Rectal smooth muscle tissue (tissue), 1 donor: ENCODE measurements at regions not wholly inside any gene's neighbourhood (a gene's known extent, or its start where the extent isn't known, plus 50 kb on each side); places are given as distances from the start of the nearest gene placed in this dataset.

Experiments used
- H3K27ac ChIP-seq: one replicate; pipeline ENCODE4 v1.7.0; 2013; ENCODE audit warnings: low read depth, low read length, inconsistent platforms
- H3K27me3 ChIP-seq: one replicate; pipeline ENCODE4 v1.7.0; 2013; ENCODE audit warnings: low read length; ENCODE audit not compliant: control insufficient read depth, insufficient read depth
- H3K36me3 ChIP-seq: one replicate; pipeline ENCODE4 v1.7.0; 2013; ENCODE audit warnings: low read length; ENCODE audit not compliant: control insufficient read depth, insufficient read depth
- H3K4me1 ChIP-seq: one replicate; pipeline ENCODE4 v1.7.0; 2013; ENCODE audit warnings: low read length; ENCODE audit not compliant: control insufficient read depth, insufficient read depth
- H3K4me3 ChIP-seq: one replicate; pipeline ENCODE4 v1.7.0; 2013; ENCODE audit warnings: low read length
- H3K9ac ChIP-seq: one replicate; pipeline ENCODE4 v1.7.0; 2013; ENCODE audit warnings: low read length

DNA sequence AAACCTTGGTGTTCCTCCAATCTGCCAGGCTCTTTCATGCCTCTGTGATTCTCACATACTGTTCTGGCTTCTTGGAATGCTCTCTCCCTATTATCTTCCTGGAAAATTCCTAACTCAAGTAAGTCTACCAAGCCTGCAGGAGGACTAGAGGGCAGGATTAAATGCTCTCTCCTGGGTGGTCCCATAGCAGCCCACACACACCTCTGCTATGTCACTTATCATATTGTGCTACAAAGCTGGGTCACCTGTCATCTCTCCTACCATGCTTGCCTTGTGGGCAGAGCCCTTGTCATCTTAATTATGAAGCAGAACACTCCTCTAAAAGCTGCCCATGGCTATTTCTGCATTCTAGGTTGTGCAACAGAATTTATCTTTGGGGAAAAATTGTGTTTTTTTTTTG is 344.5 kb upstream of the NOCT start:
- H3K4me3 ChIP-seq, result no peak overlapping the region
- H3K4me1 ChIP-seq, result no peaks in the 10 kb centered on the region
- H3K27me3 ChIP-seq, result no peaks in the 10 kb centered on the region
- no peaks in the 10 kb centered on the region for H3K36me3 ChIP-seq
- H3K27ac ChIP-seq, result no peak overlapping the region
- no peak overlapping the region for H3K9ac ChIP-seq

DNA sequence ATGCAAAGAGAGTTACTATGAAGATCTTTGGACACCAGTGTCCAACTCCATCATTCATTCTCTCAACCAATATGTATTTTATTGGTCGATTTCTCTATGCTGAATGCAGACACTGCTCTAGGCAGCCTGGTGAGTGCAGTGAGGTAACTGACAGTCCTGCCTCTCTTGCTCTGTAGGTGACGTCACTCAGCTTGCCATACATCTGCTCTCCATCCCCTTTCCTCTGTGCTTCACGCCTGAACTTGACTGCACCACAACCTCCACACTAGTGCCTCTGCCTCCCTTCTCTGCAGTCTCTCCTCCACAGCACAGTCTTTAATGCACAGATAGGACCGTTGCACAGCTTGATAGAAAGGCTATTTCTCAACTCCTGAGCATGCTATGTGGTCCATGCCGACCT is 344.9 kb upstream of the NOCT start:
- Histone ChIP-seq H3K27ac (no peak overlapping the region), H3K9ac (no peak overlapping the region), H3K27me3 (no peaks in the 10 kb centered on the region), H3K4me1 (no peaks in the 10 kb centered on the region), H3K4me3 (no peak overlapping the region), H3K36me3 (no peaks in the 10 kb centered on the region)

DNA sequence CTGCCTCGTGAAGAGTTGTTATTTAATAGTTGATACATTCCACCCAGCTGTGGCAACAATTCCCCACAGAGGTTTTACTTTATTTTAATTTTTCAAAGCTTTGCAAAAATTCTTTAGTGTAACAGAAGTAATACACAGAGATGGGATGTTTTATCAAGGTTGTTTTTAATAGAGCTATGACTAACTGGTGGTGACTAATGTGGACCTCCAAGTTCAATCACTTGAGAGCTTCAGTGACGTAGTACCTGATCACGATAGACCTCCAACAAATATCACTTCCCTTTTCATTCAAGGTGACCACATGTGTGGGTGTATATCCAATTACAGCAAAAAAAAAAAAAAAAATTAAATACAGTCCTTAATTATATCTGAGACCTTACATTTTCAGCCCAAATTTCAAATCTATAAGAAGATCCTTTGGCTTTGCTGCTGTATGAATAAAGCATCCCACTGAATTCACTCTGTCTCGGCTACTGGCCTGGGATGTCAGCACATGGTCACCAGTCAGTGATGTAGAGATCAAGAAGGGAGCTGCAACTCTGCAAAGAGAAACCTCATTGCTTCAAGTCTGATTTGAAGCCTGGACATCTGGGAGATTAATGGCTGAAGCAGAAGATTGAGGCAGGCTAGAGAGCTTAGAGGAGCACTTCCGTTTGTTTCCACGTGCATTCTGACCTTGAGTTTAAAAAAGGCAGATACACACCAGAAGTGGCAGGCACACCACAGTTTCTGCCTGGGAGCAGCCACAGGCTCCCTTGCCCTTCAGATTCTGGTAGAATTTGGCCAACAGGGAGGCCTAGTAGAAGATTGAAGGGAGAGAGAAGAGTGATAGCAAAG is 345.9 kb upstream of the NOCT start:
- Histone ChIP-seq H3K4me1 (no peaks in the 10 kb centered on the region), H3K27me3 (no peaks in the 10 kb centered on the region), H3K27ac (no peak overlapping the region), H3K9ac (no peak overlapping the region), H3K36me3 (no peaks in the 10 kb centered on the region), H3K4me3 (no peak overlapping the region)

DNA sequence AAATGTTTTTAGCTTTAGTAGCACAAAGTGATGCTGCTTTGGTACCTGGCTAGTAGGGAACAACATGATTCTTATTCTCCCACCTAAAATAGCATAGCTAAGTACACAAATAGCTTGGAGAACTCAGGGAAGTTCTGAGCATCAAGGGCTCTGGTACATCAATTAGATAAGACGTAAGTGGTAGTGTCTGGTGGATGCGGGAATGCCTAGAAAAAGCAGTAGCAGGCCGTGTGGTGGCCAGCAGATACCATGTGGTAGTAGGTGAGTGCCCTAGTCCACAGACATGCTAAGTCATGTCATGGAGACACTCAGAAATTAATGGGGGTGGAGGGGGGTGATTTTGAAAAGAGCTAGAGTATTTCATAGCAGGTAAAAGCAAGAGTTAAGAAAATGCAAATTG is 347.3 kb upstream of the NOCT start:
- no peak overlapping the region for H3K27ac ChIP-seq
- H3K4me1 ChIP-seq, result no peaks in the 10 kb centered on the region
- no peak overlapping the region for H3K9ac ChIP-seq
- no peaks in the 10 kb centered on the region for H3K27me3 ChIP-seq
- H3K4me3 ChIP-seq, result no peak overlapping the region
- H3K36me3 ChIP-seq, result no peaks in the 10 kb centered on the region

DNA sequence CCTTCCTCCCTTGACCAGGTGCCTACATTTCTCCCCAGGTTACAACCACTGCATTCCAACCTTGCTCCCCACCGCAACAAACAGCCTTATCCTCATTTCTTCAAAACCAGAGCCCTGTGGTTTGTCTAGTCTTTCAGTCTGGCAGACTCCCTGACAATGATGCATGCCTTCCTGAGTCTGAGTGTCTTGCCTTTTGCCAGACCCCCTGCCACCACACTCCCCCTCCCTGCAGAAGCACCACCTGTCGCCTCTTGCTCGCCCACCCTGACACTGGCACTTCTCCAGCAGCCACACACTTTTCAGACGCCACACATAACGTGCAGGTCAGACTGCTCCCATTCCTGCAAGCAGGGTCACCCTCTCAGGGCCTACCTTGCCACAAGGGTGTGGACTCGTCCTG is 349.2 kb upstream of the NOCT start:
- no peak overlapping the region for H3K9ac ChIP-seq
- no peaks in the 10 kb centered on the region for H3K4me1 ChIP-seq
- H3K36me3 ChIP-seq, result no peaks in the 10 kb centered on the region
- no peak overlapping the region for H3K27ac ChIP-seq
- H3K27me3 ChIP-seq, result no peaks in the 10 kb centered on the region
- H3K4me3 ChIP-seq, result no peak overlapping the region

DNA sequence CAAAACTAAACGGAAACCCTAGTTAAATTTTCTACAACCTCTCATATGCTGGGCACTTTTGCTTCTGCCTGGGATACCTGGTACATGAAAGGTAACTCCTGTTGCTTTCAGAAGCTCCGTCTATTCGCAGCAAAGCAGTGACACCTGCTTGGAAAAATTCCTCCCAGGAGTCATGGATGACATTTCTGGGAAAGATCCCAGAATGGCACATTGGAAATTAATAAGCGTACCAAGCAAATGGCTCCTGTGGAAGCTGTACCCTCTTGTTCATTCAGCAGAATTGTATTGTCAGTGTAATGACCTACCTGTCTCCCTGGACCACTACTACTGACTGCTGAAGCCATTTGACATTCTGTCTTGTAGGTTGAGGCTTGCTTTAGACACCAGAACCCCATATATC is 349.7 kb upstream of the NOCT start:
- Histone ChIP-seq H3K9ac (no peak overlapping the region), H3K27me3 (no peaks in the 10 kb centered on the region), H3K27ac (no peak overlapping the region), H3K4me1 (no peaks in the 10 kb centered on the region), H3K4me3 (no peak overlapping the region), H3K36me3 (no peaks in the 10 kb centered on the region)

DNA sequence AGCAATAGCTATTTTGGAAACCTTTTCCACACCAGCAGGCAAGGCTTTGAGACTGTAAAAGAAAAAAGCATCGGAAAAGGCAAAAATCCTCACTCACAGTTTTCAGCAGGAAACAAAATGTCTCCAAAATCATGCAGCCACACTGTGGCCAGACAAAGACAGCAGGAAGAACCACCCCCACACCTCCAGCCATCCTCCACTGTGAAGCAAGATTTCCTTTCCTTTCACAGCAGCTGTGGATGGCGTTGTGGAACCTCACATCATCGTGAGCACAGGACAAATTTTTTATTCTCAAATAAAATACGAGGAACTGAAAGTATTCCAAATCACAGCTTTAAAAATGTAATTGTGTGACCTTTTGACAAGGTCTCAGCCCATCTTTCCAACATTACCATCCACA is 351.7 kb upstream of the NOCT start:
- no peak overlapping the region for H3K4me3 ChIP-seq
- H3K36me3 ChIP-seq, result no peaks in the 10 kb centered on the region
- H3K4me1 ChIP-seq, result no peaks in the 10 kb centered on the region
- H3K9ac ChIP-seq, result no peak overlapping the region
- no peak overlapping the region for H3K27ac ChIP-seq
- no peaks in the 10 kb centered on the region for H3K27me3 ChIP-seq

DNA sequence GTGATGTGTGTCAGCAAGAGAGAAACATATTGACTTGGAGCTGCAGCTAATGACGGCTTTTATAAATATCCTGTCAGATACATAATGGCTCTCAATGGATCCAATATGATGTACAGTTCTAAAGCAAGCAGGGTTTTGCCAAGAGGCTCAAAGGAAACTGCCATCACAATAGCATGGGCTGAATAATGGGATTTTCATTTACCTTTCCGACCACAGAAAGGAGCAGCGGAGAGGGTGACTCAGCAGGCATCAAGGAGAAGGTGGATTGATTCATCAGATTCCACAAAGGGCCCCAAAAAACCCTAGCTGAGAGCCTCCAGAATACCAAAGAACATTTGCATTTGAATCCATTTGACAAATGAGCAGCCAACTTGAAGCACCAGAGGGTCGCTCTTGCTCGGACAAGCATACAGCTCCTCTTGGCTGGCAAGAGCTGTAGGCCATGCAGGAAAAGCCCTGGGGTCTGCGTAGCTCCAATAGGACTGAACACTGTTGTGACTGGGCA is 355.7 kb upstream of the NOCT start:
- Histone ChIP-seq H3K27ac (no peak overlapping the region), H3K36me3 (no peaks in the 10 kb centered on the region), H3K9ac (no peak overlapping the region), H3K4me1 (no peaks in the 10 kb centered on the region), H3K27me3 (no peaks in the 10 kb centered on the region), H3K4me3 (no peak overlapping the region)

DNA sequence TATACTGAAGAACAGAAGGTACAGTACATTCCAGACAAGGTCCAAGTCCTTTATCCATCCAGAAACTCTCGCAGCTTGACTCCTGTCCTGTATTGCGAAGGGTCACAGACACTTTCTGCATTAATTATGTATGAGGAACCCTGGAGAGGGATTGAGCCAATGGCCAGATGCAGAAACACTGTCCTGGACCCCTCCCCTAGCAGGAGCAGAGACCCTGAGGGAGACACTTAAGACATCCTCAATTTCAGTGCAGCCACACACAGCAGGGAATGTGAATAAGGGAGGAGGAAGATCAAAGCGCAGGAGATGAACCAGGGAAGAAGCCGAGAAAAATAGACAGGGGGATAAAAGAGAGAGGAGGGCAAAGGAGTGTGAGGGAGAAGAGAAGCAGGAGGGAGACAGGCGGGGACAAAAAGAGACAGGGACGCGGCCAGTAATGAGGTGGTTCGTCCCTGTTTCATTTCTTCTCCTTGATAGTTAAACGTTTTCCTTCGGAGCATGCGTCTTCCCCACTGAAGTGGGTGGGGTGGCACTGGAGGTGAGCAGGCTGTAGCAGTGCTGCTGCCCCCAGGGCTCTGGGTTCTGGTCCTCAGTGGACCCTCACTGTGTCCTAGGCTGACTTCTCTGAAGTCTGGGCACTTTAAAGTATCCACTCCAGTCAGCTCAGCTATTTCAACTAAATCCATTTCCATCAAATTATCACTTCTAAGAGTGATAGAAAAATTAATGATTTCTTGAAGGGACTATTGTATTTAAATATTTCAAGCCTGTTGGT is 356.4 kb upstream of the NOCT start:
- Histone ChIP-seq H3K4me1 (no peaks in the 10 kb centered on the region), H3K9ac (no peak overlapping the region), H3K27ac (no peak overlapping the region), H3K36me3 (no peaks in the 10 kb centered on the region), H3K27me3 (no peaks in the 10 kb centered on the region), H3K4me3 (no peak overlapping the region)

DNA sequence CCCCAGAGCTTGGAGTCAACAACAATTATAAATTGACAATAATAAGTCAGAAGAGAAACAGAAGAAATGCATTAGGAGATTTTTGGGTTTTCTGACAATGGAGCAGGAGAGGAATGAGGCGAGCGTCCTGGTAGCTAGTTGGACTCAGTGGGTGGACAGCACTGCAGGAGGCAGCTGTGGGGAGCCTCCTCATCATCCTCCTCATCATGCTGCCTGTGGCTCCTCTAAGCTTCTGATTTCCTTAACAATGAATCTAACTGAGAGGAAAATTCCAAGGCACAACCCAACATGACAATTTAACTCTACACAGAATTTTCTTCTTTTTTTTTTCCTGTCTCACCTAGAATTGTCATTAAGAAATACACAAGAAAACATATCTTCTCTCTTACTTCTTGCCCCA is 357.1 kb upstream of the NOCT start:
- H3K9ac ChIP-seq, result no peak overlapping the region
- no peaks in the 10 kb centered on the region for H3K36me3 ChIP-seq
- H3K4me3 ChIP-seq, result no peak overlapping the region
- H3K27me3 ChIP-seq, result no peaks in the 10 kb centered on the region
- no peaks in the 10 kb centered on the region for H3K4me1 ChIP-seq
- no peak overlapping the region for H3K27ac ChIP-seq

DNA sequence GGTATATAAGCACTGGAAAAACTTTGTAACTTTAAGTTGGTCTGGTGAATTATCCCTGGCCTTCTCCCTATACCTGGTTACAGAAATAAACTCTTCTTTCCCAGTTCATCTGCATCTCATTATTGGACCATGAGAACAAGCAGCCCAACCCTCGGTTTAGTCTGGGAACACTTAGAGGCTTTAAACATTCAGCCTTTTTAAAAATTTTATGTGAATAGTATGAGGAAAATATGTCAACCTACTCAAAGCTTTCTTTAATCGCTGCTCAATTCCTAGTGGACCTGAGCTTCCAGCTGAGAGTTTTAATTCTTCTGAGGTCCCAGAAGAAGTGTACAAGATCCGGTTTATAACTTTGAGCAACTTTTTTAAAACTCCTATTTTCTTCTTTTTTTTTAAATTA is 358.6 kb upstream of the NOCT start:
- Histone ChIP-seq H3K27me3 (no peaks in the 10 kb centered on the region), H3K4me3 (no peak overlapping the region), H3K4me1 (no peaks in the 10 kb centered on the region), H3K9ac (no peak overlapping the region), H3K36me3 (no peaks in the 10 kb centered on the region), H3K27ac (no peak overlapping the region)

DNA sequence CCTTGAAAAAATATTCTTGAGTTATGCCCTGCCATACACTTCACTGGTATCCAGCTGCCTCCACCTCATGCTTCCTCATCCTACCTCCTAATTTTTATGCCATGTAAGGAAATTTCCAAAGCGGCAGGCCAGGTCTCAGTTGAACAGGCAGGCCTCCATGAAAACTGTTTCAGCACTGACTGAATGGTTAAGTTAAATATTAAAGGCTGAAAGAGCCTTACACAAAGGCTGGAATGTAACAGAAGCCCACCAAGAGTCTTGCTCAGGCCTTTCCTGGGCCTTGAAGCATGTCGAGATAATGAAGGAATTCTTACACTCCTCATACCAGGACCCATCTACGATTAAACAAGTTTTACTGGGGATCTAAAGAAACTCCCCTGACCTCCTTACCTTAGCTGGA is 359.6 kb upstream of the NOCT start:
- no peaks in the 10 kb centered on the region for H3K36me3 ChIP-seq
- no peaks in the 10 kb centered on the region for H3K4me1 ChIP-seq
- no peak overlapping the region for H3K9ac ChIP-seq
- no peak overlapping the region for H3K27ac ChIP-seq
- H3K4me3 ChIP-seq, result no peak overlapping the region
- no peaks in the 10 kb centered on the region for H3K27me3 ChIP-seq

DNA sequence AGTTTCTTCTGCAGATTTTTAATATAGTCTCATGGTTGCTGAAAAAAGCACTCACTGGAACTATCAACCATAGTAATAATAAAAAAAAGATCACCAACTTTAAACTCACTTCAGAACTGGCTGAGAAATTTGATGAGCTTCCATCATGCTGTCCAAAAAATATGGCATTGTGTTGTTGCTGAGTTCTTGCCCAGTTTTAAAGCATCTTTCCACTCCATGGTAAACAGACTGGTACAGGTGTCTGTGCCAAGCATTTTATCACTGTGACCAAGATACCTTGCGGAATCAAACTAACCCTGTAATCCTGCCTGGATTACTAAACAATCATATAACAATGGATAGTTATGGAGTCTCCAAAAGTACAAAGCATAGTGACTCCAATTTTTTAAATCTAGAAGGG is 360.3 kb upstream of the NOCT start:
- H3K4me1 ChIP-seq, result no peaks in the 10 kb centered on the region
- H3K9ac ChIP-seq, result no peak overlapping the region
- H3K36me3 ChIP-seq, result no peaks in the 10 kb centered on the region
- no peaks in the 10 kb centered on the region for H3K27me3 ChIP-seq
- no peak overlapping the region for H3K4me3 ChIP-seq
- no peak overlapping the region for H3K27ac ChIP-seq
